Stimulated activated naive CD8-positive, alpha-beta T cell treated with anti-CD3 and anti-CD28 coated beads, Interleukin-15, Interleukin-2, amounts not matched to agents 100 ng/mL and 50 ng/mL, for 24 hours (primary cell): ENCODE measurements at regions not wholly inside any gene's neighbourhood (a gene's known extent, or its start where the extent isn't known, plus 50 kb on each side); places are given as distances from the start of the nearest gene placed in this dataset.

ENCODE experiments used
- H3K27ac Mint-ChIP-seq: one replicate; pipeline ENCODE4 v1.8.0; 2021; ENCODE audit warnings: mild to moderate bottlenecking, mixed read lengths
- H3K27me3 Mint-ChIP-seq: one replicate; pipeline ENCODE4 v1.8.0; 2021; ENCODE audit warnings: mixed read lengths
- H3K36me3 Mint-ChIP-seq: one replicate; pipeline ENCODE4 v1.8.0; 2021; ENCODE audit warnings: low read depth, mixed read lengths
- H3K4me1 Mint-ChIP-seq: one replicate; pipeline ENCODE4 v1.8.0; 2021; ENCODE audit warnings: low read depth, mixed read lengths
- H3K4me3 Mint-ChIP-seq: one replicate; pipeline ENCODE4 v1.8.0; 2021; ENCODE audit warnings: mild to moderate bottlenecking, mixed read lengths
- H3K9me3 Mint-ChIP-seq: one replicate; pipeline ENCODE4 v1.8.0; 2021; ENCODE audit warnings: mixed read lengths

GRCh38 chr13:105814219-105814901 lies 721.1 kb downstream of the EFNB2 start:
- no peaks in the 10 kb centered on the region for H3K4me1 Mint-ChIP-seq
- H3K4me3 Mint-ChIP-seq, result no peak overlapping the region
- peaks cover 3% of the 10 kb centered on the region for H3K9me3 Mint-ChIP-seq
- no peak overlapping the region for H3K27ac Mint-ChIP-seq
- H3K27me3 Mint-ChIP-seq, result no peaks in the 10 kb centered on the region
- no peaks in the 10 kb centered on the region for H3K36me3 Mint-ChIP-seq

GRCh38 chr13:105806628-105806920 lies 728.9 kb downstream of the EFNB2 start:
- H3K4me3 Mint-ChIP-seq, result no peak overlapping the region
- no peaks in the 10 kb centered on the region for H3K36me3 Mint-ChIP-seq
- H3K27me3 Mint-ChIP-seq, result no peaks in the 10 kb centered on the region
- H3K27ac Mint-ChIP-seq, result no peak overlapping the region
- H3K4me1 Mint-ChIP-seq, result no peaks in the 10 kb centered on the region
- H3K9me3 Mint-ChIP-seq, result peaks cover 10% of the 10 kb centered on the region

- no peaks in the 10 kb centered on the region for H3K27me3 Mint-ChIP-seq
- no peaks in the 10 kb centered on the region for H3K4me1 Mint-ChIP-seq
Observed at GRCh38 chr13:105805892-105806627, 729.4 kb downstream of the EFNB2 start.

GRCh38 chr13:105804561-105805190 lies 730.8 kb downstream of the EFNB2 start:
- no peaks in the 10 kb centered on the region for H3K27me3 Mint-ChIP-seq
- peaks cover 10% of the 10 kb centered on the region for H3K9me3 Mint-ChIP-seq
- H3K27ac Mint-ChIP-seq, result no peak overlapping the region
- no peaks in the 10 kb centered on the region for H3K36me3 Mint-ChIP-seq
- H3K4me1 Mint-ChIP-seq, result no peaks in the 10 kb centered on the region
- H3K4me3 Mint-ChIP-seq, result no peak overlapping the region

More at GRCh38 chr13:105805892-105806627, 729.4 kb downstream of the EFNB2 start:
- no peak overlapping the region for H3K27ac Mint-ChIP-seq
- no peaks in the 10 kb centered on the region for H3K36me3 Mint-ChIP-seq
- peaks cover 10% of the 10 kb centered on the region for H3K9me3 Mint-ChIP-seq
- no peak overlapping the region for H3K4me3 Mint-ChIP-seq

- Mint-ChIP-seq H3K4me3 (no peak overlapping the region), H3K4me1 (no peaks in the 10 kb centered on the region), H3K36me3 (no peaks in the 10 kb centered on the region), H3K27ac (no peak overlapping the region), H3K27me3 (no peaks in the 10 kb centered on the region), H3K9me3 (no peaks in the 10 kb centered on the region)
Observed at GRCh38 chr13:105799155-105799554, 736.3 kb downstream of the EFNB2 start.

- H3K9me3 Mint-ChIP-seq, result peaks cover 3% of the 10 kb centered on the region
- H3K4me1 Mint-ChIP-seq, result no peaks in the 10 kb centered on the region
- H3K4me3 Mint-ChIP-seq, result no peak overlapping the region
- H3K27me3 Mint-ChIP-seq, result no peaks in the 10 kb centered on the region
- H3K36me3 Mint-ChIP-seq, result no peaks in the 10 kb centered on the region
- H3K27ac Mint-ChIP-seq, result no peak overlapping the region
Observed at GRCh38 chr13:105798541-105798940, 736.9 kb downstream of the EFNB2 start.

- Mint-ChIP-seq H3K27ac (no peak overlapping the region), H3K9me3 (peaks cover 3% of the 10 kb centered on the region)
Observed at GRCh38 chr13:105796081-105796480, 739.4 kb downstream of the EFNB2 start.

GRCh38 chr13:105790923-105791322 lies 744.5 kb downstream of the EFNB2 start:
- Mint-ChIP-seq H3K9me3 (peaks cover 3% of the 10 kb centered on the region), H3K27ac (no peak overlapping the region), H3K4me1 (no peaks in the 10 kb centered on the region), H3K27me3 (no peaks in the 10 kb centered on the region), H3K36me3 (no peaks in the 10 kb centered on the region), H3K4me3 (no peak overlapping the region)

More at GRCh38 chr13:105796081-105796480, 739.4 kb downstream of the EFNB2 start:
- Mint-ChIP-seq H3K36me3 (no peaks in the 10 kb centered on the region), H3K27me3 (no peaks in the 10 kb centered on the region), H3K4me3 (no peak overlapping the region), H3K4me1 (no peaks in the 10 kb centered on the region)

- Mint-ChIP-seq H3K9me3 (no peaks in the 10 kb centered on the region), H3K27me3 (no peaks in the 10 kb centered on the region), H3K4me1 (no peaks in the 10 kb centered on the region), H3K36me3 (no peaks in the 10 kb centered on the region), H3K27ac (no peak overlapping the region), H3K4me3 (no peak overlapping the region)
Observed at GRCh38 chr13:105788530-105788929, 746.9 kb downstream of the EFNB2 start.

- no peaks in the 10 kb centered on the region for H3K36me3 Mint-ChIP-seq
- no peaks in the 10 kb centered on the region for H3K27me3 Mint-ChIP-seq
- H3K4me3 Mint-ChIP-seq, result no peak overlapping the region
- no peak overlapping the region for H3K27ac Mint-ChIP-seq
- no peaks in the 10 kb centered on the region for H3K4me1 Mint-ChIP-seq
- no peaks in the 10 kb centered on the region for H3K9me3 Mint-ChIP-seq
Observed at GRCh38 chr13:105787632-105788031, 747.8 kb downstream of the EFNB2 start.

- no peaks in the 10 kb centered on the region for H3K4me1 Mint-ChIP-seq
- no peaks in the 10 kb centered on the region for H3K36me3 Mint-ChIP-seq
- no peaks in the 10 kb centered on the region for H3K9me3 Mint-ChIP-seq
- H3K4me3 Mint-ChIP-seq, result no peak overlapping the region
- no peak overlapping the region for H3K27ac Mint-ChIP-seq
- no peaks in the 10 kb centered on the region for H3K27me3 Mint-ChIP-seq
Observed at GRCh38 chr13:105785436-105785835, 750.0 kb downstream of the EFNB2 start.

GRCh38 chr13:105783261-105783660 lies 752.2 kb downstream of the EFNB2 start:
- H3K4me1 Mint-ChIP-seq, result no peaks in the 10 kb centered on the region
- H3K27ac Mint-ChIP-seq, result no peak overlapping the region
- no peak overlapping the region for H3K4me3 Mint-ChIP-seq
- no peaks in the 10 kb centered on the region for H3K9me3 Mint-ChIP-seq
- H3K27me3 Mint-ChIP-seq, result no peaks in the 10 kb centered on the region
- no peaks in the 10 kb centered on the region for H3K36me3 Mint-ChIP-seq

GRCh38 chr13:105778196-105778595 lies 757.3 kb downstream of the EFNB2 start:
- no peak overlapping the region for H3K27ac Mint-ChIP-seq
- no peaks in the 10 kb centered on the region for H3K27me3 Mint-ChIP-seq
- no peak overlapping the region for H3K4me3 Mint-ChIP-seq
- H3K9me3 Mint-ChIP-seq, result no peaks in the 10 kb centered on the region
- H3K36me3 Mint-ChIP-seq, result no peaks in the 10 kb centered on the region
- H3K4me1 Mint-ChIP-seq, result no peaks in the 10 kb centered on the region

GRCh38 chr13:105774739-105775460 lies 760.6 kb downstream of the EFNB2 start:
- H3K9me3 Mint-ChIP-seq, result no peaks in the 10 kb centered on the region
- no peaks in the 10 kb centered on the region for H3K27me3 Mint-ChIP-seq
- no peak overlapping the region for H3K4me3 Mint-ChIP-seq
- H3K4me1 Mint-ChIP-seq, result no peaks in the 10 kb centered on the region
- no peaks in the 10 kb centered on the region for H3K36me3 Mint-ChIP-seq
- H3K27ac Mint-ChIP-seq, result no peak overlapping the region
